HepG2 (cell line): ENCODE measurements at regions not wholly inside any gene's neighbourhood (a gene's known extent, or its start where the extent isn't known, plus 50 kb on each side); places are given as distances from the start of the nearest gene placed in this dataset.

Source experiments
- ATAC-seq: fragments of 200-7000 bp; cut with Tn5 transposase; 3 replicates; pipeline ENCODE4 v1.9.1; 2020; ENCODE audit warnings: mild to moderate bottlenecking, moderate library complexity
- BruUV-seq: library from RNA; stranded (reverse); fragments of 400-500 nt; replicated peaks from 2 replicates; lab custom pipeline; 2021; lab: Mats Ljungman, UMichigan
- CTCF ChIA-PET: fragments of 300-600 bp; formaldehyde crosslinking; extraction: SDS; loops from one replicate; lab custom pipeline; 2021; ENCODE audit warnings: low total read pairs, inconsistent platforms, low intra/inter-chr PET ratio; lab: Yijun Ruan, JAX
- POLR2A ChIA-PET: fragments of 350-600 bp; sonication (Branson Sonifier 250); formaldehyde crosslinking; loops from one replicate; lab custom pipeline; 2020; ENCODE audit warnings: antibody characterized with exemption, inconsistent platforms; lab: Yijun Ruan, JAX
- DNase-seq: peaks from one replicate; pipeline ENCODE4 v3.0.0-alpha.2; 2015; ENCODE audit warnings: low spot score
- FAIRE-seq: peaks from 3 replicates; lab custom pipeline; 2011; peaks lifted over from hg19 to GRCh38; lab: Jason Lieb, UNC
- H2AFZ ChIP-seq: one replicate; pipeline ENCODE4 v1.6.1; 2011; ENCODE audit warnings: low read length, inconsistent platforms
- H3K27ac ChIP-seq: fragments of 300-600 bp; 3 replicates; pipeline ENCODE4 v1.8.0; 2011; ENCODE audit warnings: mixed run types, mild to moderate bottlenecking, mixed read lengths, low read length, inconsistent platforms; ENCODE audit not compliant: insufficient read depth; ENCODE audit errors: extremely low read length
- H3K27me3 ChIP-seq, 2 experiments: fragments of 200-600 bp in 1 of 2; 2 replicates in 1 of 2; 3 replicates in 1 of 2; pipeline versions ENCODE4 v1.6.0 to v1.8.0; 2011; ENCODE audit warnings: low read length in 2 of 2, mild to moderate bottlenecking in 2 of 2, moderate library complexity in 2 of 2, inconsistent platforms in 1 of 2; ENCODE audit not compliant: insufficient read depth in 2 of 2, control insufficient read depth in 1 of 2
- H3K36me3 ChIP-seq, 2 experiments: fragments of 200-600 bp in 1 of 2; replicated peaks in 1 of 2; 2 replicates in 1 of 2; 3 replicates in 1 of 2; pipeline versions ENCODE4 v1.5.1 to v1.8.0; 2011; ENCODE audit warnings: low read length in 2 of 2, inconsistent platforms in 1 of 2; ENCODE audit not compliant: insufficient read depth in 2 of 2, control insufficient read depth in 1 of 2
- H3K4me1 ChIP-seq: 2 replicates; pipeline ENCODE4 v1.5.1; 2012; ENCODE audit warnings: low read length, inconsistent platforms; ENCODE audit not compliant: insufficient read depth
- H3K4me2 ChIP-seq: 2 replicates; pipeline ENCODE4 v1.6.0; 2011; ENCODE audit warnings: low read depth, low read length, inconsistent platforms
- H3K4me3 ChIP-seq, 3 experiments: fragments of 200-600 bp in 1 of 3; sonication (generic), shearing (Covaris generic) in 1 of 3; replicated peaks in 1 of 3; 2 replicates each; pipeline ENCODE4 v1.5.1; 2011 to 2016; ENCODE audit warnings: low read length in 3 of 3, inconsistent platforms in 2 of 3, low read depth in 2 of 3, mild to moderate bottlenecking in 2 of 3, control low read depth in 1 of 3, mixed read lengths in 1 of 3; ENCODE audit not compliant: insufficient read depth in 1 of 3
- H3K79me2 ChIP-seq: one replicate; pipeline ENCODE4 v1.6.1; 2011; ENCODE audit warnings: low read length, inconsistent platforms; ENCODE audit not compliant: insufficient read depth
- H3K9ac ChIP-seq: 2 replicates; pipeline ENCODE4 v1.6.0; 2011; ENCODE audit warnings: mild to moderate bottlenecking, low read depth, low read length, inconsistent platforms; ENCODE audit not compliant: insufficient read depth
- H3K9me3 ChIP-seq: 2 replicates; pipeline ENCODE4 v1.5.1; 2012; ENCODE audit warnings: mild to moderate bottlenecking, low read length
- H4K20me1 ChIP-seq: 2 replicates; pipeline ENCODE4 v1.6.0; 2011; ENCODE audit warnings: inconsistent platforms, mild to moderate bottlenecking, low read length, moderate library complexity; ENCODE audit not compliant: insufficient read depth
- CENPX ChIP-seq: sonication (generic); formaldehyde crosslinking; IDR thresholded peaks from 2 replicates; pipeline ENCODE4 v1.9.0; 2021; ENCODE audit warnings: mild to moderate bottlenecking, missing genetic modification reagents, moderate library complexity
- DNMT1 ChIP-seq: sonication (generic); formaldehyde crosslinking; IDR thresholded peaks from 2 replicates; pipeline ENCODE4 v1.5.1; 2020; ENCODE audit warnings: mild to moderate bottlenecking, missing genetic modification reagents
- FOXA1 ChIP-seq, 2 experiments: fragments of 450-650 bp in 1 of 2; sonication (generic) in 1 of 2; formaldehyde crosslinking in 1 of 2; IDR thresholded peaks; 2 replicates each; pipeline versions ENCODE4 v1.4.0 to v1.6.1; 2016 to 2020; ENCODE audit warnings: missing genetic modification reagents in 1 of 2
- FOXC1 ChIP-seq: sonication (generic); formaldehyde crosslinking; IDR thresholded peaks from 2 replicates; pipeline ENCODE4 v1.8.0; 2022; ENCODE audit warnings: mild to moderate bottlenecking, missing genetic modification reagents, borderline replicate concordance
- KAT8 ChIP-seq: IDR thresholded peaks from 2 replicates; pipeline ENCODE4 v1.6.1; 2016; ENCODE audit warnings: missing genetic modification reagents, missing compliant biosample characterization
- MIXL1 ChIP-seq: IDR thresholded peaks from 2 replicates; pipeline ENCODE4 v1.6.1; 2016
- PHB2 ChIP-seq: fragments of 450-650 bp; IDR thresholded peaks from 2 replicates; pipeline ENCODE4 v1.6.1; 2018; ENCODE audit not compliant: partially characterized antibody
- PRPF4 ChIP-seq: fragments of 200-400 bp; formaldehyde crosslinking; IDR thresholded peaks from 2 replicates; pipeline ENCODE4 v1.6.1; 2016; ENCODE audit warnings: low read length, low read depth; ENCODE audit not compliant: poor library complexity, severe bottlenecking
- REPIN1 ChIP-seq: sonication (generic); formaldehyde crosslinking; IDR thresholded peaks from 2 replicates; pipeline ENCODE4 v1.8.0; 2022; ENCODE audit warnings: missing genetic modification reagents, low read depth, mild to moderate bottlenecking, borderline replicate concordance
- TOE1 ChIP-seq: sonication (generic); formaldehyde crosslinking; IDR thresholded peaks from 2 replicates; pipeline ENCODE4 v1.4.0; 2020; ENCODE audit warnings: mild to moderate bottlenecking, missing genetic modification reagents
- XBP1 ChIP-seq: sonication (generic); formaldehyde crosslinking; IDR thresholded peaks from 2 replicates; pipeline ENCODE4 v1.5.0; 2020; ENCODE audit warnings: missing genetic modification reagents
- YEATS4 ChIP-seq: sonication (generic); formaldehyde crosslinking; IDR thresholded peaks from 2 replicates; pipeline ENCODE4 v1.4.0; 2020; ENCODE audit warnings: missing genetic modification reagents, borderline replicate concordance
- ZFP91 ChIP-seq: sonication (generic); formaldehyde crosslinking; IDR thresholded peaks from 2 replicates; pipeline ENCODE4 v1.9.0; 2022; ENCODE audit warnings: missing genetic modification reagents, mild to moderate bottlenecking, borderline replicate concordance
- ZNF569 ChIP-seq: sonication (generic); formaldehyde crosslinking; IDR thresholded peaks from 2 replicates; pipeline ENCODE4 v1.5.0; 2020; ENCODE audit warnings: mild to moderate bottlenecking, missing genetic modification reagents, moderate library complexity, borderline replicate concordance
- ZNF781 ChIP-seq: sonication (generic); formaldehyde crosslinking; IDR thresholded peaks from 2 replicates; pipeline ENCODE4 v1.5.1; 2020; ENCODE audit warnings: borderline replicate concordance, mild to moderate bottlenecking, missing genetic modification reagents; ENCODE audit errors: not compliant biosample characterization
- ZNF883 ChIP-seq: sonication (generic); formaldehyde crosslinking; IDR thresholded peaks from 2 replicates; pipeline ENCODE4 v1.5.1; 2020; ENCODE audit warnings: mild to moderate bottlenecking, missing genetic modification reagents; ENCODE audit errors: not compliant biosample characterization
- ZSCAN25 ChIP-seq: sonication (generic); formaldehyde crosslinking; IDR thresholded peaks from 2 replicates; pipeline ENCODE4 v1.8.0; 2022; ENCODE audit warnings: mild to moderate bottlenecking, missing genetic modification reagents
- WGBS: methylation state at CpG from one replicate; pipeline ENCODE4 v1.1.6; 2017; ENCODE audit warnings: low lambda C conversion rate; 5-methylcytosine and 5-hydroxymethylcytosine counted together
- in situ Hi-C: cut with HindIII; loops from 2 replicates; pipeline ENCODE4 v1.10.0; 2017; ENCODE audit warnings: low pct_unique_long_range_greater_than_20kb; ENCODE audit not compliant: extremely low pct_ligation_motif_present
- intact Hi-C: fragments of 100-400 bp; cut with micrococcal nuclease; formaldehyde crosslinking; loops from one replicate; pipeline ENCODE4 v1.10.0; 2022; ENCODE audit not compliant: unreplicated experiment

DNA sequence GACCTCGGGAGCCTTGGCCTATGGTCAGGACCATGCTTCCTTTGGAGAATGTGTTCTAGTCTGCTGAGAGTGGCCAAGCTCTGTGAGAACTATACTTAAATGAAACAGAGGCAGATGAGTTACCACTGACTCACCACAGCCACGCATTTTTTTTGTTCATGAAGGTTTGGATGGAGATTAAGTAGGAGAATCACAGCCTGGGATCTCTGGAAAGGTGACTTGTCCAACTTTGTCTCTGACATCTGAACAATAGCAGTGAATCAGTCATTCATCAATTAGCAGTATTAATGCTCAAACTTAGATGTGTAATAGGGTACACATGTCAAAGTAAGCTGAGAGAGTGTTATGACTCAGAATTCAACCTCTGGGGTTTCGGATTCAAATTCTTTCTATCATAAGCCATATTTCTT lies 100.7 kb upstream of the ANO3 start:
- Histone ChIP-seq H3K4me2 (no peak overlapping the region), H3K27me3 (no peaks in the 10 kb centered on the region; a peak in 1 of 5 replicates), H4K20me1 (no peaks in the 10 kb centered on the region), H3K36me3 (no peaks in the 10 kb centered on the region), H3K4me1 (no peaks in the 10 kb centered on the region), H2AFZ (no peak overlapping the region), H3K27ac (no peak overlapping the region), H3K9me3 (no peaks in the 10 kb centered on the region), H3K9ac (no peak overlapping the region), H3K79me2 (no peaks in the 10 kb centered on the region), H3K4me3 (no peak overlapping the region)
- ChIA-PET POLR2A (no interaction called here), CTCF (no interaction called here)
- no peak for DNase-seq
- 4% methylated on average over 3 of the region's 3 CpGs for WGBS
- no peak for TF ChIP-seq FOXA1 (IDR thresholded peaks at IDR 0.05)
- no peak for TF ChIP-seq FOXA1 (CRISPR knock-in tag; IDR thresholded peaks at IDR 0.05)
- TF ChIP-seq ZSCAN25 (CRISPR knock-in tag) = no peak
- TF ChIP-seq FOXC1 (CRISPR knock-in tag) = no peak
- no peak for TF ChIP-seq YEATS4 (CRISPR knock-in tag)
- TF ChIP-seq REPIN1 (CRISPR knock-in tag) = no peak
- no peak for TF ChIP-seq MIXL1 (CRISPR knock-in tag)
- no peak for TF ChIP-seq ZNF569 (CRISPR knock-in tag)
- TF ChIP-seq CENPX (CRISPR knock-in tag) = no peak
- TF ChIP-seq ZNF781 (CRISPR knock-in tag) = no peak
- no peak for TF ChIP-seq ZFP91 (CRISPR knock-in tag)
- no peak for TF ChIP-seq ZNF883 (CRISPR knock-in tag)
- no peak for TF ChIP-seq PRPF4
- TF ChIP-seq DNMT1 = no peak
- TF ChIP-seq PHB2 = no peak
- no peak for TF ChIP-seq TOE1 (CRISPR knock-in tag)
- no peak for TF ChIP-seq XBP1 (CRISPR knock-in tag)
- TF ChIP-seq KAT8 = no peak
- intact Hi-C loops = no loop called here
- no TSS peak for BruUV-seq
- FAIRE-seq = no peak
- in situ Hi-C loops = no loop called here
- ATAC-seq = no peak
